ENCODE measurements at regions not wholly inside any gene's neighbourhood (a gene's known extent, or its start where the extent isn't known, plus 50 kb on each side); places are given as distances from the start of the nearest gene placed in this dataset.

DNA sequence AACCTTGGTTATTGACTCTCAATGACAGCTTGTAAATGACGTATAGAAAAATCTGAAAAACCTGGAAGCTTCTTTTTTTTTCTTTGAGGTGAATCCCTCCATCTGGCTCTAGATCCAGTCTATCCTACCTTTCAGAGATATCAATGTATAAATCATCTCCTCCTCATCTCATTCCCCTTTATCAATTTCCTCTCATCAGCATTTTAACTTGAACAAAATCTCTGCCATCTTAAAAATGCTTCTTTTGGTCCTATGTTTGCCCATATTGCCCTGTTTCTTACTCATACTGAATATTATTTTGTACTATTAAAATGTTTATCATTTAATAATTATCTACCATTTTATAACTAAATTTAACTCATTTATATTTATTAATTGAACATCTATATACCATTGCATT, 306.7 kb upstream of the TSHZ2 start:
- DNase-seq (ENCODE audit: low read depth in 2 of 2), result no peak
- Histone ChIP-seq H3K4me1 (ENCODE audit: control insufficient read depth, extremely low read depth, insufficient read depth, low read length) (no peaks in the 10 kb centered on the region), H3K36me3 (ENCODE audit: control insufficient read depth, insufficient read depth, low read length) (no peaks in the 10 kb centered on the region), H3K27me3 (ENCODE audit: control insufficient read depth, insufficient read depth, low read length) (no peaks in the 10 kb centered on the region), H4K20me1 (ENCODE audit: control insufficient read depth, extremely low read depth, insufficient read depth, low read length) (no peaks in the 10 kb centered on the region), H3K27ac (ENCODE audit: insufficient read depth, low read length) (no peak overlapping the region), H3K79me2 (ENCODE audit: control insufficient read depth, insufficient read depth, low read length) (no peaks in the 10 kb centered on the region), H3K4me2 (ENCODE audit: extremely low read depth, insufficient read depth, low read length) (no peak overlapping the region), H3K4me3 (replicated peaks in 1 of 4; ENCODE audit: control extremely low read depth in 1 of 4, insufficient read depth in 1 of 4, low read depth in 3 of 4, low read length in 4 of 4) (no peak overlapping the region), H3K9ac (ENCODE audit: insufficient read depth, low read length) (no peak overlapping the region), H2AFZ (ENCODE audit: low read length) (no peak overlapping the region), H3K9me3 (ENCODE audit: control insufficient read depth, insufficient read depth, low read depth, low read length) (no peaks in the 10 kb centered on the region)
- TF ChIP-seq, protein P1, sequence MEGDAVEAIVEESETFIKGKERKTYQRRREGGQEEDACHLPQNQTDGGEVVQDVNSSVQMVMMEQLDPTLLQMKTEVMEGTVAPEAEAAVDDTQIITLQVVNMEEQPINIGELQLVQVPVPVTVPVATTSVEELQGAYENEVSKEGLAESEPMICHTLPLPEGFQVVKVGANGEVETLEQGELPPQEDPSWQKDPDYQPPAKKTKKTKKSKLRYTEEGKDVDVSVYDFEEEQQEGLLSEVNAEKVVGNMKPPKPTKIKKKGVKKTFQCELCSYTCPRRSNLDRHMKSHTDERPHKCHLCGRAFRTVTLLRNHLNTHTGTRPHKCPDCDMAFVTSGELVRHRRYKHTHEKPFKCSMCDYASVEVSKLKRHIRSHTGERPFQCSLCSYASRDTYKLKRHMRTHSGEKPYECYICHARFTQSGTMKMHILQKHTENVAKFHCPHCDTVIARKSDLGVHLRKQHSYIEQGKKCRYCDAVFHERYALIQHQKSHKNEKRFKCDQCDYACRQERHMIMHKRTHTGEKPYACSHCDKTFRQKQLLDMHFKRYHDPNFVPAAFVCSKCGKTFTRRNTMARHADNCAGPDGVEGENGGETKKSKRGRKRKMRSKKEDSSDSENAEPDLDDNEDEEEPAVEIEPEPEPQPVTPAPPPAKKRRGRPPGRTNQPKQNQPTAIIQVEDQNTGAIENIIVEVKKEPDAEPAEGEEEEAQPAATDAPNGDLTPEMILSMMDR (conservative IDR thresholded peaks at IDR 0.05 in 1 of 2, IDR thresholded peaks at IDR 0.05 in 1 of 2; ENCODE audit: low read depth in 1 of 2, low read length in 2 of 2), result no peak
- no peak for TF ChIP-seq EZH2 (IDR thresholded peaks at IDR 0.05; ENCODE audit: low read length, missing control alignments)

DNA sequence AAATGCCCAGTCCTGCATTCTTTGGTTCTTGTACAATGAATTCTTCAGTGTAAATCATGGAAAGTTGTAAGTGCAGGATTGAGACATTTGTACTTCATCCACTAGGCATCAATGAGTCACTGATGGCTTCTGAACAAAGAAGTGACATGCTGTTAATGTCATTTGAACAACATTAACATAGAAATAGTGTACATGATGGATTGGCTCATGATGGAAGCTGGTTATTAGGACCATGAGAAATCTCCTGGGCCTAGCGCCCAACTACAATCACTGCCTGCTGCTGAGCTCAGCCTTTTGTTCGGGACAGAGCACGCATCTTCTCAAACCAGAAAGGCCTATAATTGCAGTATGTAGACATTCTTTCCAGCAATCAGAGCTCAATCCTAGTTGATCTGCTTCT, 316.8 kb upstream of the TSHZ2 start:
- no peaks in the 10 kb centered on the region for H3K9me3 ChIP-seq (ENCODE audit: control insufficient read depth, insufficient read depth, low read depth, low read length)
- H3K4me1 ChIP-seq (ENCODE audit: control insufficient read depth, extremely low read depth, insufficient read depth, low read length), result no peaks in the 10 kb centered on the region
- H4K20me1 ChIP-seq (ENCODE audit: control insufficient read depth, extremely low read depth, insufficient read depth, low read length), result no peaks in the 10 kb centered on the region
- H3K4me3 ChIP-seq (replicated peaks in 1 of 4; ENCODE audit: control extremely low read depth in 1 of 4, insufficient read depth in 1 of 4, low read depth in 3 of 4, low read length in 4 of 4), result no peak overlapping the region
- no peak overlapping the region for H2AFZ ChIP-seq (ENCODE audit: low read length)
- H3K79me2 ChIP-seq (ENCODE audit: control insufficient read depth, insufficient read depth, low read length), result no peaks in the 10 kb centered on the region
- no peak for DNase-seq (ENCODE audit: low read depth in 2 of 2)
- TF ChIP-seq, protein P1 (conservative IDR thresholded peaks at IDR 0.05 in 1 of 2, IDR thresholded peaks at IDR 0.05 in 1 of 2; ENCODE audit: low read depth in 1 of 2, low read length in 2 of 2), result no peak
- TF ChIP-seq EZH2 (IDR thresholded peaks at IDR 0.05; ENCODE audit: low read length, missing control alignments), result no peak
- no peak overlapping the region for H3K27ac ChIP-seq (ENCODE audit: insufficient read depth, low read length)
- H3K9ac ChIP-seq (ENCODE audit: insufficient read depth, low read length), result no peak overlapping the region
- H3K27me3 ChIP-seq (ENCODE audit: control insufficient read depth, insufficient read depth, low read length), result no peaks in the 10 kb centered on the region
- H3K4me2 ChIP-seq (ENCODE audit: extremely low read depth, insufficient read depth, low read length), result no peak overlapping the region
- no peaks in the 10 kb centered on the region for H3K36me3 ChIP-seq (ENCODE audit: control insufficient read depth, insufficient read depth, low read length)

DNA sequence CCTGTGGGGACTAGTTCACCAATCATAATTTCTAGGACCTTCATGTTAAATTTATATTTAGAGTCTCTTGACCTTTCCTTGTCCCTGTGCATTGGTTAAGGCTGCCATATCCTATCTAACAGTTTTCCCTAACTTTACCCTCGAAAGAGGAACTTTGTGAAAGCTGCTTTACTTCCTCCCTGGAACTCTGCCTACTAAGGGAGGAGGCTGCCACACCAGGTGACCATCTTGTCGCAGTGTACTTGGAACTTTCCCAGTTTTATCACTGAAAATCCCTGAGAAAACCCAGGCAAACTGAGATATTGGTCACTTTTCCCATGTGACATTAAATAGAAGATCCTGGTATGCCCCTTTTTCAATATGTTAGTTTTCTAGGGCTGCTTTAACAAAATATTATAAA, 317.6 kb upstream of the TSHZ2 start:
- TF ChIP-seq, protein P1 (conservative IDR thresholded peaks at IDR 0.05 in 1 of 2, IDR thresholded peaks at IDR 0.05 in 1 of 2; ENCODE audit: low read depth in 1 of 2, low read length in 2 of 2), result no peak
- no peak for TF ChIP-seq EZH2 (IDR thresholded peaks at IDR 0.05; ENCODE audit: low read length, missing control alignments)
- H2AFZ ChIP-seq (ENCODE audit: low read length), result no peak overlapping the region
- no peak overlapping the region for H3K4me3 ChIP-seq (replicated peaks in 1 of 4; ENCODE audit: control extremely low read depth in 1 of 4, insufficient read depth in 1 of 4, low read depth in 3 of 4, low read length in 4 of 4)
- no peaks in the 10 kb centered on the region for H3K9me3 ChIP-seq (ENCODE audit: control insufficient read depth, insufficient read depth, low read depth, low read length)
- no peaks in the 10 kb centered on the region for H3K36me3 ChIP-seq (ENCODE audit: control insufficient read depth, insufficient read depth, low read length)
- H3K27ac ChIP-seq (ENCODE audit: insufficient read depth, low read length), result no peak overlapping the region
- H4K20me1 ChIP-seq (ENCODE audit: control insufficient read depth, extremely low read depth, insufficient read depth, low read length), result no peaks in the 10 kb centered on the region
- H3K4me1 ChIP-seq (ENCODE audit: control insufficient read depth, extremely low read depth, insufficient read depth, low read length), result no peaks in the 10 kb centered on the region
- H3K79me2 ChIP-seq (ENCODE audit: control insufficient read depth, insufficient read depth, low read length), result no peaks in the 10 kb centered on the region
- H3K9ac ChIP-seq (ENCODE audit: insufficient read depth, low read length), result no peak overlapping the region
- DNase-seq (ENCODE audit: low read depth in 2 of 2), result no peak
- H3K27me3 ChIP-seq (ENCODE audit: control insufficient read depth, insufficient read depth, low read length), result no peaks in the 10 kb centered on the region
- no peak overlapping the region for H3K4me2 ChIP-seq (ENCODE audit: extremely low read depth, insufficient read depth, low read length)
